Esophagus muscularis mucosa (tissue), 4 donors: ENCODE measurements at regions not wholly inside any gene's neighbourhood (a gene's known extent, or its start where the extent isn't known, plus 50 kb on each side); places are given as distances from the start of the nearest gene placed in this dataset.
"Not testable (repeated sequence)": the region's sequence is repeated elsewhere in the genome, so short reads cannot be mapped to it uniquely, and the experiment has no call there.

Experiments
- DNase-seq: peaks from one replicate; pipeline ENCODE4 v3.0.0-alpha.2; 2017; ENCODE audit errors: extremely low spot score
- H3K27ac ChIP-seq, 4 donors: fragments of 200-600 bp; sonication (generic); replicated peaks in 1 of 4; 1 replicate in 3 of 4; 2 replicates in 1 of 4; pipeline ENCODE4 v1.5.1; 2016 to 2019; ENCODE audit warnings: mild to moderate bottlenecking in 1 of 4
- H3K27me3 ChIP-seq, 4 donors: fragments of 200-600 bp; sonication (generic); one replicate each; pipeline versions ENCODE4 v1.5.1 to v1.6.0; 2016 to 2019
- H3K36me3 ChIP-seq, 4 donors: fragments of 200-600 bp; sonication (generic); one replicate each; pipeline ENCODE4 v1.5.1; 2016 to 2019
- H3K4me1 ChIP-seq, 4 donors: fragments of 200-600 bp; sonication (generic); one replicate each; pipeline ENCODE4 v1.5.1; 2016 to 2019
- H3K4me3 ChIP-seq, 4 donors: fragments of 200-600 bp; sonication (generic); 1 replicate in 2 of 4; 2 replicates in 2 of 4; pipeline ENCODE4 v1.5.1; 2016 to 2019; ENCODE audit warnings: mild to moderate bottlenecking in 4 of 4, moderate library complexity in 1 of 4
- H3K9me3 ChIP-seq, 4 donors: fragments of 200-600 bp; sonication (generic); 1 replicate in 3 of 4; 2 replicates in 1 of 4; pipeline ENCODE4 v1.5.1; 2016 to 2019
- EP300 ChIP-seq: sonication (generic); formaldehyde crosslinking; IDR thresholded peaks from one replicate; pipeline ENCODE4 v1.6.1; 2017; ENCODE audit warnings: antibody characterized with exemption
- POLR2A ChIP-seq: fragments of 450-650 bp; IDR thresholded peaks from one replicate; pipeline ENCODE4 v1.6.1; 2017; ENCODE audit warnings: antibody characterized with exemption, moderate library complexity, mild to moderate bottlenecking, low read depth
- POLR2AphosphoS5 ChIP-seq, 2 donors: sonication (generic); formaldehyde crosslinking; IDR thresholded peaks; one replicate each; pipeline ENCODE4 v1.6.1; 2017; ENCODE audit warnings: antibody characterized with exemption in 2 of 2
- WGBS: methylation state at CpG from one replicate; pipeline ENCODE4 v1.1.5; 2018; 5-methylcytosine and 5-hydroxymethylcytosine counted together
- intact Hi-C: fragments of 100-400 bp; cut with DNase I; formaldehyde crosslinking; loops from one replicate; pipeline ENCODE4 v1.15.1; 2023
- TF ChIP-seq, protein P1 (sequence below), 3 experiments: fragments of 200-600 bp in 2 of 3; fragments of 450-650 bp in 1 of 3; sonication (generic) in 2 of 3; IDR thresholded peaks; one replicate each; pipeline ENCODE4 v1.5.1; 2017 to 2019; ENCODE audit warnings: antibody characterized with exemption in 3 of 3, mild to moderate bottlenecking in 2 of 3, moderate library complexity in 1 of 3

DNA sequence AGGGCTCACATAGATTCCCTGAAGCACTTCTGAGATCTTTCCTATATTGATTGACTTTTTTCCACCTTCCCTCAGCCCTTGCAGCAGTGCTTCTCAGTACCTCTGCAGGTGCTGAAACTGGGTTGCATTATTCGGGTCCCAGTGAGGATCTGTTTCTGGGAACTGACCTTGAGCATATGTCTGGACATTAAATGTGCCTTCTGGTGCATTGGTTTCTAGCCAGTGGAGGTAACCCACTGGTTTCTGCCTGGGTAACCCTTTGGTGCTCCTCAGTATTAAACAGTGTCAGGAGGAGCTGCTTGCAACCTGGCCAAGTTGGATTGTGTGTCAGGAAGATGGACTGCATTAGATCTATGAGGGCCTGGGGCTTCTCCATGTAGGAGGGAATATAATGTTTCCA lies 213.3 kb upstream of the KCND2 start:
- no peaks in the 10 kb centered on the region for H3K36me3 ChIP-seq
- intact Hi-C loops: no loop called here
- no peak overlapping the region for H3K27ac ChIP-seq
- no peak for TF ChIP-seq POLR2A
- no peak for TF ChIP-seq POLR2AphosphoS5 (IDR thresholded peaks at IDR 0.05)
- TF ChIP-seq EP300: no peak
- TF ChIP-seq, protein P1, sequence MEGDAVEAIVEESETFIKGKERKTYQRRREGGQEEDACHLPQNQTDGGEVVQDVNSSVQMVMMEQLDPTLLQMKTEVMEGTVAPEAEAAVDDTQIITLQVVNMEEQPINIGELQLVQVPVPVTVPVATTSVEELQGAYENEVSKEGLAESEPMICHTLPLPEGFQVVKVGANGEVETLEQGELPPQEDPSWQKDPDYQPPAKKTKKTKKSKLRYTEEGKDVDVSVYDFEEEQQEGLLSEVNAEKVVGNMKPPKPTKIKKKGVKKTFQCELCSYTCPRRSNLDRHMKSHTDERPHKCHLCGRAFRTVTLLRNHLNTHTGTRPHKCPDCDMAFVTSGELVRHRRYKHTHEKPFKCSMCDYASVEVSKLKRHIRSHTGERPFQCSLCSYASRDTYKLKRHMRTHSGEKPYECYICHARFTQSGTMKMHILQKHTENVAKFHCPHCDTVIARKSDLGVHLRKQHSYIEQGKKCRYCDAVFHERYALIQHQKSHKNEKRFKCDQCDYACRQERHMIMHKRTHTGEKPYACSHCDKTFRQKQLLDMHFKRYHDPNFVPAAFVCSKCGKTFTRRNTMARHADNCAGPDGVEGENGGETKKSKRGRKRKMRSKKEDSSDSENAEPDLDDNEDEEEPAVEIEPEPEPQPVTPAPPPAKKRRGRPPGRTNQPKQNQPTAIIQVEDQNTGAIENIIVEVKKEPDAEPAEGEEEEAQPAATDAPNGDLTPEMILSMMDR (IDR thresholded peaks at IDR 0.05): no peak
- H3K9me3 ChIP-seq: peaks cover 0 to 3% (median 0%) of the 10 kb centered on the region in 4 donors
- no peaks in the 10 kb centered on the region for H3K27me3 ChIP-seq
- H3K4me1 ChIP-seq: no peaks in the 10 kb centered on the region
- no peak for DNase-seq
- H3K4me3 ChIP-seq: no peak overlapping the region
- WGBS: 71% methylated on average over 1 of the region's 1 CpG

DNA sequence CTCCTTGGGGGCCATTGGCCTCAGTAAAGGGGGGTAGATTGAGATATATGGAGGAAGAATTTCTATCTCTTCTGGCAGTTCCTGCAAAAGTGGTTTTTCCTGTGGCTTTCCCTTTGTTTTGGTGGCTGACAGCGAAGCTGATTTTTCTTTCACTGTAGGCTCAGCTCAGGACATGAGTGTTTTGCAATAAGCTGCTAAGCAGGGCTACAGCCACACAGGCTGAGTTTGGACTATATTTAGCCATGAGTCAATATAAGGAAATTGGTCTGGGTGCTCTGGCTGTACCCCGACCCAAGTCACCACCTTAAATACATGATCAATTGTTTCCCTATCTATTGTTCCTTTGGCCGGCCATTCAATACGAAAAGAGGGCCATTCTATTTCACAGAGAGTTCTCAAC lies 212.7 kb upstream of the KCND2 start:
- Histone ChIP-seq H3K36me3 (no peaks in the 10 kb centered on the region), H3K4me1 (no peaks in the 10 kb centered on the region), H3K27ac (no peak overlapping the region), H3K9me3 (peaks cover 0 to 3% (median 0%) of the 10 kb centered on the region in 4 donors), H3K4me3 (no peak overlapping the region), H3K27me3 (no peaks in the 10 kb centered on the region)
- DNase-seq: no peak
- intact Hi-C loops: no loop called here
- TF ChIP-seq, protein P1 (IDR thresholded peaks at IDR 0.05): no peak
- TF ChIP-seq EP300 (no peak), POLR2A (no peak), POLR2AphosphoS5 (IDR thresholded peaks at IDR 0.05) (no peak)
- 77% methylated on average over 4 of the region's 4 CpGs for WGBS

DNA sequence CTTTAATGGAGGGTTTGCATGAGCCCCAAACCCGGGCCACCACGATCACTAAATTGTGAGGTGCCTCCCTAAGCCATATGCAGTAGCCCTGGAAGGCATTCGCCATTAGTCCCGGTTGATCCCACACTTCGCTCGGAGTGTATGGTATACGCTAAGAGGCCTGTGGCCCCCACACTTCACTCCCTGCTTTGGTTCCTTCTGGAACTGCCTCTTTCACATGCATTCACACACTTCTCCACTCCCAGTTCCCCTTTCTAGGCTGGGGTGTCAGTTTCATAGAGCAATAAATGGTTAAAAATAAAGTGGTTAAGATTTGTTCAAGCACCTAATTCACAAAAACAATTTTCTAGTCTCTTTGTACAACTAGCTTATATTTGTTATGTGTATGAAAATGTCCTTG lies 212.1 kb upstream of the KCND2 start:
- intact Hi-C loops: no loop called here
- no peak overlapping the region for H3K27ac ChIP-seq

DNA sequence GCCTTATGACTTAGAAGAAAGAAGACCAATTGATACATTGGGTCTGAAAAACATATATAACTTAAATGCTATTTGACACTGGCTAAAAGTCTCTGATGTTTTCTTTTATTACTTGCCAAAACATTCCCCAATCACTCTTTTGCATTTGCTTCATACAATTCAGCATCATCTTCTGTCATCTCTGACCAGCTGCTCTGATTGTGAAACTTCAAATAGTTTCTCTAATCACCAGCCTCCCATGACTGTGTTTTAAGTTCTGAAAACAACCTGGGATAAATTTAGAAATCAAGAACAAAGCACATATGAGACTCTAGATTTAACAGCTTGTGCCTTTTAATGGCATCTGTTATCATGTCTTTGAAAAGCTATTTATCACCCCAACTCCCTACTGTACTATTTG lies 208.4 kb upstream of the KCND2 start:
- Histone ChIP-seq H3K36me3 (no peaks in the 10 kb centered on the region), H3K27ac (no peak overlapping the region), H3K9me3 (no peaks in the 10 kb centered on the region), H3K27me3 (no peaks in the 10 kb centered on the region), H3K4me3 (no peak overlapping the region), H3K4me1 (no peaks in the 10 kb centered on the region)
- intact Hi-C loops: no loop called here
- TF ChIP-seq EP300 (no peak), POLR2A (no peak), POLR2AphosphoS5 (IDR thresholded peaks at IDR 0.05) (no peak)
- TF ChIP-seq, protein P1 (IDR thresholded peaks at IDR 0.05): no peak
- DNase-seq: no peak

More for the DNA sequence above, 212.1 kb upstream of the KCND2 start:
- TF ChIP-seq EP300: no peak
- TF ChIP-seq, protein P1 (IDR thresholded peaks at IDR 0.05): no peak
- TF ChIP-seq POLR2A: no peak
- TF ChIP-seq POLR2AphosphoS5 (IDR thresholded peaks at IDR 0.05): no peak
- Histone ChIP-seq H3K36me3 (no peaks in the 10 kb centered on the region), H3K4me3 (no peak overlapping the region), H3K9me3 (peaks cover 0 to 3% (median 0%) of the 10 kb centered on the region in 4 donors), H3K27me3 (no peaks in the 10 kb centered on the region), H3K4me1 (no peaks in the 10 kb centered on the region)
- WGBS: 95% methylated on average over 5 of the region's 7 CpGs
- no peak for DNase-seq

DNA sequence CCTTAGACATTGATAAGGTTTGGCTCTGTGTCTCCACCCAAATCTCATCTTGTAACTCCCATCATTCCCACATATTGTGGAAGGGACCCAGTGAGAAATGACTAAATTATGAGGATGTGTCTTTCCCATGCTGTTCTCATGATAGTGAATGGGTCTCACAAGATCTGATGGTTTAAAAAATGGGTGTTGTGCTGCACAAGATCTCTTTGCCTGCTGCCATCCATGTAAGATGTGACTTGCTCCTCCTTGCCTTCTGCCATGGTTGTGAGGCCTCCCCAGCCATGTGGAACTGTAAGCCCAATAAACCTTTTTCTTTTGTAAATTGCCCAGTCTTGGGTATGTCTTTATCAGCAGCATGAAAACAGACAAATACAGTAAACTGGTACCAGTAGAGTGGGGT lies 206.1 kb upstream of the KCND2 start:
- H3K9me3 ChIP-seq, DNase-seq, H3K27me3 ChIP-seq, H3K4me3 ChIP-seq, H3K4me1 ChIP-seq, H3K27ac ChIP-seq, H3K36me3 ChIP-seq, intact Hi-C loops: not testable (repeated sequence)
